GM23338 (cell line): ENCODE measurements at regions not wholly inside any gene's neighbourhood (a gene's known extent, or its start where the extent isn't known, plus 50 kb on each side); places are given as distances from the start of the nearest gene placed in this dataset.

Experiments
- ATAC-seq: fragments of 200-7000 bp; cut with Tn5 transposase; 3 replicates; pipeline ENCODE4 v1.9.1; 2020
- DNase-seq: peaks from one replicate; pipeline ENCODE4 v3.0.0-alpha.2; 2015; ENCODE audit warnings: low spot score
- H2AFZ ChIP-seq: fragments of 200-600 bp; sonication (generic); 2 replicates; pipeline ENCODE4 v1.8.0; 2016; ENCODE audit warnings: antibody characterized with exemption, mild to moderate bottlenecking, moderate library complexity
- H3F3A ChIP-seq: fragments of 200-600 bp; sonication (generic); replicated peaks from 2 replicates; pipeline ENCODE4 v1.8.0; 2017; ENCODE audit warnings: antibody characterized with exemption, mixed run types, low read depth
- H3K27ac ChIP-seq: fragments of 200-600 bp; sonication (generic); 2 replicates; pipeline ENCODE4 v1.6.1; 2016; ENCODE audit warnings: low read depth
- H3K27me3 ChIP-seq: fragments of 200-600 bp; sonication (generic); 2 replicates; pipeline ENCODE4 v1.8.0; 2016; ENCODE audit warnings: mild to moderate bottlenecking, mixed run types, moderate library complexity; ENCODE audit not compliant: insufficient read depth
- H3K36me3 ChIP-seq: fragments of 200-600 bp; sonication (generic); 2 replicates; pipeline ENCODE4 v1.8.0; 2016; ENCODE audit warnings: mild to moderate bottlenecking; ENCODE audit not compliant: insufficient read depth
- H3K4me1 ChIP-seq: fragments of 200-600 bp; sonication (generic); 2 replicates; pipeline ENCODE4 v1.8.0; 2016; ENCODE audit warnings: mild to moderate bottlenecking, moderate library complexity; ENCODE audit not compliant: insufficient read depth
- H3K4me2 ChIP-seq: fragments of 200-600 bp; sonication (generic); 2 replicates; pipeline ENCODE4 v1.7.1; 2017; ENCODE audit warnings: mixed run types
- H3K4me3 ChIP-seq: fragments of 200-600 bp; sonication (generic); 2 replicates; pipeline ENCODE4 v1.6.1; 2016; ENCODE audit warnings: mixed run types
- H3K79me2 ChIP-seq: fragments of 200-600 bp; sonication (generic); replicated peaks from 2 replicates; pipeline ENCODE4 v1.8.0; 2017; ENCODE audit warnings: mild to moderate bottlenecking; ENCODE audit not compliant: insufficient read depth
- H3K9me2 ChIP-seq: fragments of 200-600 bp; sonication (generic); 2 replicates; pipeline ENCODE4 v1.8.0; 2017; ENCODE audit not compliant: insufficient read depth
- H4K20me1 ChIP-seq: fragments of 200-600 bp; sonication (generic); replicated peaks from 2 replicates; pipeline ENCODE4 v1.8.0; 2017; ENCODE audit warnings: mild to moderate bottlenecking; ENCODE audit not compliant: insufficient read depth
- H3K27ac Mint-ChIP-seq: 2 replicates; pipeline ENCODE4 v1.8.0; 2020; ENCODE audit warnings: inconsistent platforms, mild to moderate bottlenecking, moderate library complexity, mixed read lengths
- H3K27me3 Mint-ChIP-seq: 3 replicates; pipeline ENCODE4 v1.8.0; 2022; ENCODE audit warnings: low read depth, mild to moderate bottlenecking, moderate library complexity, mixed read lengths, inconsistent platforms; ENCODE audit not compliant: insufficient read depth, poor library complexity
- H3K36me3 Mint-ChIP-seq: 3 replicates; pipeline ENCODE4 v1.8.0; 2021; ENCODE audit warnings: low read depth, mild to moderate bottlenecking, inconsistent platforms, moderate library complexity, mixed read lengths
- H3K4me1 Mint-ChIP-seq: 3 replicates; pipeline ENCODE4 v1.8.0; 2020; ENCODE audit warnings: mild to moderate bottlenecking, inconsistent platforms, mixed read lengths
- H3K4me3 Mint-ChIP-seq: 3 replicates; pipeline ENCODE4 v1.8.0; 2021; ENCODE audit warnings: moderate library complexity, mild to moderate bottlenecking, inconsistent platforms, mixed read lengths
- H3K9me3 Mint-ChIP-seq: 3 replicates; pipeline ENCODE4 v1.8.0; 2020; ENCODE audit warnings: moderate library complexity, mild to moderate bottlenecking, inconsistent platforms, mixed read lengths
- CREB1 ChIP-seq: fragments of 250-450 bp; sonication (Bioruptor Pico); IDR thresholded peaks from 2 replicates; pipeline ENCODE4 v1.5.0; 2020; ENCODE audit warnings: low read depth, mild to moderate bottlenecking, moderate library complexity
- ETS1 ChIP-seq: IDR thresholded peaks from 2 replicates; pipeline ENCODE4 v1.6.1; 2016; ENCODE audit warnings: antibody characterized with exemption
- EZH2 ChIP-seq: fragments of 200-600 bp; sonication (generic); IDR thresholded peaks from one replicate; pipeline ENCODE4 v1.8.0; 2017; ENCODE audit warnings: antibody characterized with exemption, mild to moderate bottlenecking, low read depth; ENCODE audit not compliant: unreplicated experiment
- EZH2phosphoT487 ChIP-seq: fragments of 200-600 bp; sonication (generic); IDR thresholded peaks from one replicate; pipeline ENCODE4 v1.8.1; 2018; ENCODE audit warnings: antibody characterized with exemption; ENCODE audit not compliant: unreplicated experiment
- JUNB ChIP-seq: IDR thresholded peaks from one replicate; pipeline ENCODE4 v1.6.1; 2016; ENCODE audit warnings: antibody characterized with exemption; ENCODE audit not compliant: unreplicated experiment
- NANOG ChIP-seq: IDR thresholded peaks from 2 replicates; pipeline ENCODE4 v1.6.1; 2016; ENCODE audit warnings: antibody characterized with exemption, borderline replicate concordance
- STAT1 ChIP-seq: IDR thresholded peaks from one replicate; pipeline ENCODE4 v1.6.1; 2016; ENCODE audit warnings: antibody characterized with exemption; ENCODE audit not compliant: unreplicated experiment
- ZNF114 ChIP-seq: fragments of 250-450 bp; sonication (Bioruptor Pico); IDR thresholded peaks from 2 replicates; pipeline ENCODE4 v1.5.0; 2020; ENCODE audit warnings: mild to moderate bottlenecking, moderate library complexity
- ZNF331 ChIP-seq: fragments of 250-450 bp; sonication (Bioruptor Pico); IDR thresholded peaks from 2 replicates; pipeline ENCODE4 v1.5.0; 2020; ENCODE audit warnings: low read depth, mild to moderate bottlenecking, moderate library complexity
- TF ChIP-seq, protein P1 (sequence below): fragments of 250-450 bp; sonication (Bioruptor Pico); IDR thresholded peaks from 2 replicates; pipeline ENCODE4 v1.5.0; 2020; ENCODE audit warnings: mild to moderate bottlenecking, moderate library complexity

GRCh38 chr2:128446874-128447537 is 128.3 kb upstream of the HS6ST1 start:
- no peak overlapping the region for H3K27ac ChIP-seq
- Mint-ChIP-seq H3K4me3 (no peak overlapping the region), H3K27me3 (peaks cover 19% of the 10 kb centered on the region), H3K9me3 (no peaks in the 10 kb centered on the region), H3K4me1 (peaks cover 20% of the 10 kb centered on the region), H3K36me3 (peaks cover under 1% of the 10 kb centered on the region; the same call in 2 of the 3 replicates), H3K27ac (no peak overlapping the region)
- H3K79me2 ChIP-seq: no peaks in the 10 kb centered on the region
- no peak overlapping the region for H3K4me3 ChIP-seq
- TF ChIP-seq NANOG (no peak), CREB1 (CRISPR knock-in tag) (no peak), JUNB (no peak), EZH2phosphoT487 (no peak), ETS1 (no peak), STAT1 (no peak)
- ATAC-seq: no peak
- H3K4me1 ChIP-seq: peaks cover 18% of the 10 kb centered on the region
- H4K20me1 ChIP-seq: no peaks in the 10 kb centered on the region
- no peak overlapping the region for H3K4me2 ChIP-seq
- H3K36me3 ChIP-seq: no peaks in the 10 kb centered on the region
- H2AFZ ChIP-seq: no peak overlapping the region
- H3K9me2 ChIP-seq: no peaks in the 10 kb centered on the region
- DNase-seq: no peak
- H3F3A ChIP-seq: no peaks in the 10 kb centered on the region
- H3K27me3 ChIP-seq: no peaks in the 10 kb centered on the region

GRCh38 chr2:128447538-128447995 is 128.9 kb upstream of the HS6ST1 start:
- Mint-ChIP-seq H3K4me1 (peaks cover 15% of the 10 kb centered on the region), H3K27me3 (peaks cover 19% of the 10 kb centered on the region), H3K36me3 (peaks cover 3% of the 10 kb centered on the region; the same call in 2 of the 3 replicates), H3K9me3 (no peaks in the 10 kb centered on the region; the same call in 2 of the 3 replicates), H3K4me3 (no peak overlapping the region), H3K27ac (no peak overlapping the region)
- no peak overlapping the region for H2AFZ ChIP-seq
- H3K36me3 ChIP-seq: no peaks in the 10 kb centered on the region
- H3K27me3 ChIP-seq: no peaks in the 10 kb centered on the region
- H3F3A ChIP-seq: no peaks in the 10 kb centered on the region
- H3K4me1 ChIP-seq: peaks cover 13% of the 10 kb centered on the region
- TF ChIP-seq ZNF114 (CRISPR knock-in tag): no peak
- TF ChIP-seq ETS1: no peak
- TF ChIP-seq ZNF331 (CRISPR knock-in tag): no peak
- no peak for TF ChIP-seq STAT1
- TF ChIP-seq EZH2: no peak
- TF ChIP-seq, protein P1, sequence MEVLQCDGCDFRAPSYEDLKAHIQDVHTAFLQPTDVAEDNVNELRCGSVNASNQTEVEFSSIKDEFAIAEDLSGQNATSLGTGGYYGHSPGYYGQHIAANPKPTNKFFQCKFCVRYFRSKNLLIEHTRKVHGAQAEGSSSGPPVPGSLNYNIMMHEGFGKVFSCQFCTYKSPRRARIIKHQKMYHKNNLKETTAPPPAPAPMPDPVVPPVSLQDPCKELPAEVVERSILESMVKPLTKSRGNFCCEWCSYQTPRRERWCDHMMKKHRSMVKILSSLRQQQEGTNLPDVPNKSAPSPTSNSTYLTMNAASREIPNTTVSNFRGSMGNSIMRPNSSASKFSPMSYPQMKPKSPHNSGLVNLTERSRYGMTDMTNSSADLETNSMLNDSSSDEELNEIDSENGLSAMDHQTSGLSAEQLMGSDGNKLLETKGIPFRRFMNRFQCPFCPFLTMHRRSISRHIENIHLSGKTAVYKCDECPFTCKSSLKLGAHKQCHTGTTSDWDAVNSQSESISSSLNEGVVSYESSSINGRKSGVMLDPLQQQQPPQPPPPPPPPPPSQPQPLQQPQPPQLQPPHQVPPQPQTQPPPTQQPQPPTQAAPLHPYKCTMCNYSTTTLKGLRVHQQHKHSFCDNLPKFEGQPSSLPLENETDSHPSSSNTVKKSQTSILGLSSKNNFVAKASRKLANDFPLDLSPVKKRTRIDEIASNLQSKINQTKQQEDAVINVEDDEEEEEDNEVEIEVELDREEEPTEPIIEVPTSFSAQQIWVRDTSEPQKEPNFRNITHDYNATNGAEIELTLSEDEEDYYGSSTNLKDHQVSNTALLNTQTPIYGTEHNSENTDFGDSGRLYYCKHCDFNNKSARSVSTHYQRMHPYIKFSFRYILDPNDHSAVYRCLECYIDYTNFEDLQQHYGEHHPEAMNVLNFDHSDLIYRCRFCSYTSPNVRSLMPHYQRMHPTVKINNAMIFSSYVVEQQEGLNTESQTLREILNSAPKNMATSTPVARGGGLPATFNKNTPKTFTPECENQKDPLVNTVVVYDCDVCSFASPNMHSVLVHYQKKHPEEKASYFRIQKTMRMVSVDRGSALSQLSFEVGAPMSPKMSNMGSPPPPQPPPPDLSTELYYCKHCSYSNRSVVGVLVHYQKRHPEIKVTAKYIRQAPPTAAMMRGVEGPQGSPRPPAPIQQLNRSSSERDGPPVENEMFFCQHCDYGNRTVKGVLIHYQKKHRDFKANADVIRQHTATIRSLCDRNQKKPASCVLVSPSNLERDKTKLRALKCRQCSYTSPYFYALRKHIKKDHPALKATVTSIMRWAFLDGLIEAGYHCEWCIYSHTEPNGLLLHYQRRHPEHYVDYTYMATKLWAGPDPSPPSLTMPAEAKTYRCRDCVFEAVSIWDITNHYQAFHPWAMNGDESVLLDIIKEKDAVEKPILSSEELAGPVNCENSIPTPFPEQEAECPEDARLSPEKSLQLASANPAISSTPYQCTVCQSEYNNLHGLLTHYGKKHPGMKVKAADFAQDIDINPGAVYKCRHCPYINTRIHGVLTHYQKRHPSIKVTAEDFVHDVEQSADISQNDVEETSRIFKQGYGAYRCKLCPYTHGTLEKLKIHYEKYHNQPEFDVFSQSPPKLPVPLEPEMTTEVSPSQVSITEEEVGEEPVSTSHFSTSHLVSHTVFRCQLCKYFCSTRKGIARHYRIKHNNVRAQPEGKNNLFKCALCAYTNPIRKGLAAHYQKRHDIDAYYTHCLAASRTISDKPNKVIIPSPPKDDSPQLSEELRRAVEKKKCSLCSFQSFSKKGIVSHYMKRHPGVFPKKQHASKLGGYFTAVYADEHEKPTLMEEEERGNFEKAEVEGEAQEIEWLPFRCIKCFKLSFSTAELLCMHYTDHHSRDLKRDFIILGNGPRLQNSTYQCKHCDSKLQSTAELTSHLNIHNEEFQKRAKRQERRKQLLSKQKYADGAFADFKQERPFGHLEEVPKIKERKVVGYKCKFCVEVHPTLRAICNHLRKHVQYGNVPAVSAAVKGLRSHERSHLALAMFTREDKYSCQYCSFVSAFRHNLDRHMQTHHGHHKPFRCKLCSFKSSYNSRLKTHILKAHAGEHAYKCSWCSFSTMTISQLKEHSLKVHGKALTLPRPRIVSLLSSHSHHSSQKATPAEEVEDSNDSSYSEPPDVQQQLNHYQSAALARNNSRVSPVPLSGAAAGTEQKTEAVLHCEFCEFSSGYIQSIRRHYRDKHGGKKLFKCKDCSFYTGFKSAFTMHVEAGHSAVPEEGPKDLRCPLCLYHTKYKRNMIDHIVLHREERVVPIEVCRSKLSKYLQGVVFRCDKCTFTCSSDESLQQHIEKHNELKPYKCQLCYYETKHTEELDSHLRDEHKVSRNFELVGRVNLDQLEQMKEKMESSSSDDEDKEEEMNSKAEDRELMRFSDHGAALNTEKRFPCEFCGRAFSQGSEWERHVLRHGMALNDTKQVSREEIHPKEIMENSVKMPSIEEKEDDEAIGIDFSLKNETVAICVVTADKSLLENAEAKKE (CRISPR knock-in tag): no peak
- H3K9me2 ChIP-seq: no peaks in the 10 kb centered on the region
- DNase-seq (no peak), ATAC-seq (no peak)
- H3K4me2 ChIP-seq: no peak overlapping the region
- no peaks in the 10 kb centered on the region for H3K79me2 ChIP-seq
- H4K20me1 ChIP-seq: no peaks in the 10 kb centered on the region
- no peak overlapping the region for H3K27ac ChIP-seq
- no peak overlapping the region for H3K4me3 ChIP-seq
